A673 (cell line): ENCODE measurements at regions not wholly inside any gene's neighbourhood (a gene's known extent, or its start where the extent isn't known, plus 50 kb on each side); places are given as distances from the start of the nearest gene placed in this dataset.

Experiments used
- BruUV-seq: library from RNA; stranded (reverse); fragments of 400-500 nt; replicated peaks from 2 replicates; lab custom pipeline; 2021; lab: Mats Ljungman, UMichigan
- CTCF ChIA-PET: fragments of 300-600 bp; sonication (Branson Sonifier 250); formaldehyde crosslinking; loops from one replicate; lab custom pipeline; 2022; ENCODE audit warnings: antibody characterized with exemption; lab: Charles Lee
- POLR2A ChIA-PET: fragments of 300-600 bp; sonication (Branson Sonifier 250); formaldehyde crosslinking; loops from one replicate; lab custom pipeline; 2022; ENCODE audit warnings: antibody characterized with exemption; ENCODE audit not compliant: low non-redundant PET; lab: Charles Lee
- DNase-seq: peaks from one replicate; pipeline ENCODE4 v3.0.0-alpha.2; 2015; ENCODE audit warnings: low spot score
- H3K27ac ChIP-seq: fragments of 200-600 bp; sonication (generic); 2 replicates; pipeline ENCODE4 v1.5.1; 2016; ENCODE audit warnings: mixed run types, low read depth, mild to moderate bottlenecking, mixed read lengths, antibody characterized with exemption, low read length; ENCODE audit not compliant: poor library complexity, severe bottlenecking
- H3K27me3 ChIP-seq: fragments of 200-600 bp; sonication (generic); replicated peaks from 2 replicates; pipeline ENCODE4 v1.6.1; 2017; ENCODE audit warnings: mixed run types, low read depth, mild to moderate bottlenecking, mixed read lengths, antibody characterized with exemption, low read length; ENCODE audit not compliant: insufficient read depth, poor library complexity
- H3K36me3 ChIP-seq: fragments of 200-600 bp; sonication (generic); 2 replicates; pipeline ENCODE4 v1.6.1; 2016; ENCODE audit warnings: mixed run types, mild to moderate bottlenecking, mixed read lengths, antibody characterized with exemption, low read length; ENCODE audit not compliant: insufficient read depth, poor library complexity, severe bottlenecking
- H3K4me1 ChIP-seq: fragments of 200-600 bp; sonication (generic); 2 replicates; pipeline ENCODE4 v1.6.1; 2017; ENCODE audit warnings: mixed run types, mild to moderate bottlenecking, mixed read lengths, antibody characterized with exemption, low read length; ENCODE audit not compliant: insufficient read depth, poor library complexity, severe bottlenecking
- H3K4me3 ChIP-seq: fragments of 200-600 bp; sonication (generic); 2 replicates; pipeline ENCODE4 v1.5.1; 2016; ENCODE audit warnings: low read depth, mixed run types, mild to moderate bottlenecking, mixed read lengths, low read length; ENCODE audit not compliant: poor library complexity, severe bottlenecking
- H3K9me3 ChIP-seq: fragments of 200-600 bp; sonication (generic); 2 replicates; pipeline ENCODE4 v1.6.1; 2016; ENCODE audit warnings: mixed run types, low read depth, mild to moderate bottlenecking, mixed read lengths, antibody characterized with exemption, low read length; ENCODE audit not compliant: poor library complexity, severe bottlenecking
- CTCF ChIP-seq: fragments of 300-800, 200-600 bp; sonication (generic); conservative IDR thresholded peaks from 2 replicates; pipeline ENCODE4 v1.5.1; 2017; ENCODE audit warnings: low read depth, mild to moderate bottlenecking, antibody characterized with exemption, low read length, moderate library complexity, mixed read lengths
- EZH2 ChIP-seq: fragments of 200-600 bp; sonication (generic); IDR thresholded peaks from 2 replicates; pipeline ENCODE4 v1.6.1; 2017; ENCODE audit warnings: borderline replicate concordance, low read depth, mild to moderate bottlenecking, mixed read lengths, antibody characterized with exemption, low read length; ENCODE audit not compliant: poor library complexity, severe bottlenecking
- intact Hi-C: fragments of 100-400 bp; cut with micrococcal nuclease; formaldehyde crosslinking; loops from one replicate; pipeline ENCODE4 v1.10.0; 2022; ENCODE audit not compliant: unreplicated experiment

GRCh38 chr12:75932241-75932640 lies 99.3 kb downstream of the PHLDA1 start:
- DNase-seq: no peak
- intact Hi-C loops: no loop called here
- H3K4me1 ChIP-seq: peaks cover 8% of the 10 kb centered on the region
- no peak for TF ChIP-seq EZH2
- TF ChIP-seq CTCF: no peak
- H3K27ac ChIP-seq: no peak overlapping the region
- H3K36me3 ChIP-seq: no peaks in the 10 kb centered on the region
- ChIA-PET POLR2A (no interaction called here), CTCF (no interaction called here)
- H3K4me3 ChIP-seq: no peak overlapping the region
- H3K9me3 ChIP-seq: no peaks in the 10 kb centered on the region
- H3K27me3 ChIP-seq: no peaks in the 10 kb centered on the region
- no TSS peak for BruUV-seq

- ChIA-PET CTCF (no interaction called here), POLR2A (no interaction called here)
- no peaks in the 10 kb centered on the region for H3K9me3 ChIP-seq
- intact Hi-C loops: no loop called here
- no peaks in the 10 kb centered on the region for H3K27me3 ChIP-seq
- H3K27ac ChIP-seq: no peak overlapping the region
- no peaks in the 10 kb centered on the region for H3K4me1 ChIP-seq
- no peak for DNase-seq
- no TSS peak for BruUV-seq
- no peaks in the 10 kb centered on the region for H3K36me3 ChIP-seq
- H3K4me3 ChIP-seq: no peak overlapping the region
- TF ChIP-seq CTCF: no peak
- no peak for TF ChIP-seq EZH2
Measured at GRCh38 chr12:75923964-75924666, 107.5 kb downstream of the PHLDA1 start.

GRCh38 chr12:75922944-75923642 lies 108.5 kb downstream of the PHLDA1 start:
- H3K36me3 ChIP-seq: no peaks in the 10 kb centered on the region
- TF ChIP-seq CTCF: no peak
- TF ChIP-seq EZH2: no peak
- no peak overlapping the region for H3K4me3 ChIP-seq
- no peak for DNase-seq
- H3K27me3 ChIP-seq: no peaks in the 10 kb centered on the region
- no TSS peak for BruUV-seq
- ChIA-PET CTCF (no interaction called here), POLR2A (no interaction called here)
- H3K9me3 ChIP-seq: no peaks in the 10 kb centered on the region
- H3K27ac ChIP-seq: no peak overlapping the region
- no peaks in the 10 kb centered on the region for H3K4me1 ChIP-seq
- intact Hi-C loops: no loop called here
